HG02678 (cell line): ENCODE measurements at regions not wholly inside any gene's neighbourhood (a gene's known extent, or its start where the extent isn't known, plus 50 kb on each side); places are given as distances from the start of the nearest gene placed in this dataset.

Experiments
- ATAC-seq: cut with Tn5 transposase; IDR thresholded peaks from one replicate; pipeline ENCODE4 v1.9.1; 2021; ENCODE audit warnings: mild to moderate bottlenecking, moderate library complexity; ENCODE audit not compliant: unreplicated experiment

GRCh38 chr2:107020392-107020791, 134.4 kb upstream of the ST6GAL2 start:
- no peak for ATAC-seq

- ATAC-seq, result no peak
Measured at GRCh38 chr2:107024269-107024668, 138.3 kb upstream of the ST6GAL2 start.

DNA sequence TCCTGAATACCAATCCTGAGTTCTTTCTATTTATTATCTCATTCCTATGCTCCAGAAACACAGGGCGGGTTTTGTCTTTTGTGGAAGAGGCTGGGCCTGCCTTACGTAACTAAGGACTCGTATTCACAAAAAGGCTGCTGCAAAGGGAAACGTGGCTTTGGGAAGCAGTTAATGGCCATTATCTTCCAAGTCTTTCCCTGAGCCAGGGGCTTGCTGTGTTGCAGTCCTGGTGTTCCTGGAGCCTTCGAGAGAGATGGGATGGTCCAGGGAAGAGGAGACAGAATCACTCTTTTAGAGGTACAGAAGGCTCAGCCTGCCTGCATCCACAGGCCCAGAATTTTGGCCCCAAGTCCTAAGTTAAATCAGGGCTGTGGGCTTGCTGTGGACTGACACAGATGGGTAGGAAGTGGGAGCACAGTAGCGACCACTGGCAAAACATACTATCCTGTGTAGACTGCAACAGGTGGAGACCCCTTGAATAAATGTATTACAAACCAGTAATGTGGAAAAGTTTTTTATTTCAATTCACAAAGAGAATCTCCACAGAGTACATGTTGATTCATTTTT, 139.4 kb upstream of the ST6GAL2 start:
- ATAC-seq, result no peak

DNA sequence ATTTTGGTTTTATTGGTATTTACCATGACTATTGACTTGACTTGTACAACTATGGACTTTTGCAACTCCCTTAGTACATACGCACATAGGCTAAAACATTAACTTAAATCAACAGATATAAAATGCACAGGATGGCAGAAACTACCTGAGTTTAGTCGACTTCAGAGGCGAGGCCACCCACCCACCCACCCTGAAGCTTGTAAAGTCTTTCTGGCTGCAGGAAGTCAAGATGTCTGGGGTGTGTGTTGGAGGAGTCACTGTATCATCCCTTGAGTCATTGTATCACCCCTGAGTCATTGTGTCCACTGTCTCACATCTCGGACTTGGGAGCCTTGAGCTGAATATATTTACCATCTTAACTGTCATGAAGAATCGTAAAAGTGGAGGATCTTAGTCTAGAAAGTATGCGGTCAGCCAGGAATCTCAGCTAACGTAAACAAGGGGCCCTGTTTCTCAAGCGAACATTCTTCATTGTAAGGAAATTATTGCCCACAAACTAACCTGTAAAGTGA, 140.0 kb upstream of the ST6GAL2 start:
- ATAC-seq, result no peak

DNA sequence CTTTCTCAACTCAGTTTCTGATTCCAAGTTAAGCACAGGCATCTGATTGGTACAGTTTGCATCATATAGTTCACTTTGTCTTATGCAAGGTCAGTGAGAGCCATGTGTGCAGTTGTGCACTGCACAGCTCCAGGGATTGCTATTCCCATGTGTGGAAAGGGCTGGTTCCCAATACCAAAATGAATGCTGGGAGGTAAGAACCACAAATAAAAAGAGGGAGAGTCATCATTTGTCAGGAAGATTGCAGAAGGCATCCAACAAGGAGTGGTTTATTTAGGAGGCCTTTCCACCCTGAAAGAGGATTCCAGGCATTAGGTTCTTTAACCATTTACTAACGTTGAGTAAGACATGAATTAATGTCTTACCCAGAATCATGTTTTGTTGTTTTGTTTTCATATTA, 141.2 kb upstream of the ST6GAL2 start:
- ATAC-seq, result no peak

- no peak for ATAC-seq
Measured at GRCh38 chr2:107027810-107028209, 141.8 kb upstream of the ST6GAL2 start.

DNA sequence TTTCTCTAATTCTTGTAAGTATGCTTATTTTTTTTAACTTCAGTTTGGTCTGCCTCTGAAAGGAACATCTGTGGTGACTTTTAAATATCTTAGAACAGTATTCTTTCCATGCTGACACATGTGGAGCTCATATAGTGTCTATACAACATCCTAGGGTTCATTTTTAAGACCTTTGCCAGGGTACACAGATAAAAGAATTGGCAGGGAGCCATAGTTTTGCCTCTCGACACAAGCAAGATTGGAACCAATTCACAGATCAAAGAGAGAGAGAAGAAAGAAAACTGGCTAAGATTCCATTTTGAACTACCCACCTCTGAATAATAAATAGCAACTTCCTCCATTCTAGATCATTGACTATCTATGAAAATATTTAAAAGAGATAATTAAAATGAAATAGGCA, 142.7 kb upstream of the ST6GAL2 start:
- ATAC-seq, result no peak

GRCh38 chr2:107036293-107036692, 150.3 kb upstream of the ST6GAL2 start:
- ATAC-seq, result no peak

GRCh38 chr2:107062173-107062572, 176.2 kb upstream of the ST6GAL2 start:
- no peak for ATAC-seq

DNA sequence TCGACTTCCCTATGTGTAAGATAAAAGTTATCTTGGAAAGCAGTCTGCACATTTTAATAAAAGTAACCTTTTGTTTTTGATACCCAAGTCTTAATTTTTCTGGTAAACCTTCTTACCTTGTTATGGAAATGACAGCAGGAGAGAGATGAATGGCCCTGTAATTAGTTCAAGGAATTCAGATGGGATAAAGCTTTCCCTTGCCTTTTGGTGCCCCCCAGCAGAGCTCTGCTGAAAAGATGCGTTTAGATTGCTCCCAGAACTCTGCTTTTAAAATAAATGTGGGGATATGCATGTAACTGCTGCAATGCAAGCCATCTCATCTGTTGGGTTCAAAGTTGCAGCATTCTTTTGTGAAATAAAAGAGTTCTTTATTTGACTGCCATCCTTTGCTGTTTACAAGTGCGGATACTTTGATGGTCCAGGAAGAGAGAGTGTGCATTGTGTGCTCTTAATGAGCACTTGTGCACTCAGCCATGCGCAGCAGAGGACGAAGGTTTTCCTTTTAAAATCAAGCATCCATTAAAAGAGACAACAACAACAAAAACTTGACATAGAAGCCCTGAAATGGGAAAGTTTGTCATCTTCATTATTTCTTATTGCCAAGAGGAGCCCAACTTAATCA, 176.7 kb upstream of the ST6GAL2 start:
- no peak for ATAC-seq

DNA sequence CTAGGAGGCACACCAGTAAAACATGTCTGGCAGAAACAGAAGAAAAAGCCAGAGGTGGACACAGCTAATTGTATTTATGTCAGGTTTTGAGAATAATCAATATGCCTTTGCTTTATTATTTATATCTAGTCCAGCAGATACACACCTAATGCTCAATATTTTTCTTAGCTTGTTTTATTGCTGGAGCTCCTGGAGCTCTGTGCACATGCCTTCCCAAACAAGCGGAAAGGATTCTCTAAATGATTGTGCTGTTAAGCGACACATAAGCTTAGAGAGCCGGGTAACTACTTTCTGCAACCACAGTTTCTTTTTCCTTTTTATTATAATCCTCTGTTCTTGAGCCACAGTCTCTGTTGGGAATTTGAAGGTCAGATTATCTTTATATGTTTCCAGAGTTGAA, 177.3 kb upstream of the ST6GAL2 start:
- no peak for ATAC-seq

- ATAC-seq, result no peak
Measured at GRCh38 chr2:107064750-107065149, 178.8 kb upstream of the ST6GAL2 start.

- no peak for ATAC-seq
Measured at GRCh38 chr2:107068069-107068916, 182.3 kb upstream of the ST6GAL2 start.

- no peak for ATAC-seq
Measured at GRCh38 chr2:107069890-107070289, 183.9 kb upstream of the ST6GAL2 start.

- no peak for ATAC-seq
Measured at GRCh38 chr2:107072150-107072940, 186.4 kb upstream of the ST6GAL2 start.

- ATAC-seq, result no peak
Measured at GRCh38 chr2:107078584-107078983, 192.6 kb upstream of the ST6GAL2 start.

- ATAC-seq, result no peak
Measured at GRCh38 chr2:107086497-107086896, 200.5 kb upstream of the ST6GAL2 start.

DNA sequence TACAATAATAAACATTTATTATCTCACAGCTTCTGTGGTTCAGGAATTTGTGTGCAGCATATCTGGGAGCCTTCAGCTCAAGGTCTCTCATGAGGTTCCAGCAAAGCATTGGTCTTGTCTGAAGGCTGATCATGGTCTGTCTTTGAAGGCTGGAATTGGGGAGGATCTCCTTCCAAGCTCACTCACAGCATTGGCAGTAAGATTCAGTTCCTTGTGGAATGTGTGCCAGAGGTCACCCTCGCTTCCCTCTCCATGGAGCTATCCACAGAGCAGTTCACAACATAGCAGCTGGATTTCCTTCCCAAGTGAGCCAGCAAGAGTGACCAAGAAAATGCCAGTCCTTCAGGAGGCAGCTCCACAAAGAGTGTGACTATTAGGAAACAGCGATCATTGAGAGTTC, 202.2 kb upstream of the ST6GAL2 start:
- ATAC-seq, result no peak

DNA sequence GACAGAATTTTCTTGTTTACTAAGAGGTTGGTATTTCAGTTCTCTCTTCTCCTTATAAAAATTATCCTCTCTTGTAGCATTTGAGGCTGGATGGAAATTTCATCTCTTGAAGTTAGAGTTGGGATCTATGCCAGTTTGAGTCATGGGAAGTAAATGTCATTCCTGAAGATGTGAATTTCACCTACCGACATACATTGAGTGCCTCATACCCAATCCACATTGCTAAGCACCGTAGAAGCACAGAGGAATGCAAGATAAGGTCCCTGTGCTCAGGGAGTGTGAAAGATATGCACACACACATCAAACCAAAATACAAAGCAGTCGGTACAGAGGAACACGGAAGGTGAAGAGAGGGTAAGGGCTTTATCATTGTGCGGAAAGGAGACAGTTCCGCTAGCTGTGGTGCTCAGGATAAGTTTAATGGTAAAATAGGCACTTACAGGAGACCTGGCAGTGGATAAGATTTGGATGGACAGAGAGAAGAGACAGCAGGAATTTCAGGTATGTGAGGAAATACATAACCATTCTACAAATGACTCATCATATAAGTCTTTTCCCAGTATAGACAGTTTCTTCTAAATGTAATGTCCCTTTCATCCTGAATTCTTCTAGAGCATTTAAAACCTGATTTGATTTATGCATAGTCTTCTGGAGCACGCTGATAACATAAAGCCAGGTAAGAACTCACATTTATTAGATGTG, 205.3 kb upstream of the ST6GAL2 start:
- ATAC-seq, result no peak

DNA sequence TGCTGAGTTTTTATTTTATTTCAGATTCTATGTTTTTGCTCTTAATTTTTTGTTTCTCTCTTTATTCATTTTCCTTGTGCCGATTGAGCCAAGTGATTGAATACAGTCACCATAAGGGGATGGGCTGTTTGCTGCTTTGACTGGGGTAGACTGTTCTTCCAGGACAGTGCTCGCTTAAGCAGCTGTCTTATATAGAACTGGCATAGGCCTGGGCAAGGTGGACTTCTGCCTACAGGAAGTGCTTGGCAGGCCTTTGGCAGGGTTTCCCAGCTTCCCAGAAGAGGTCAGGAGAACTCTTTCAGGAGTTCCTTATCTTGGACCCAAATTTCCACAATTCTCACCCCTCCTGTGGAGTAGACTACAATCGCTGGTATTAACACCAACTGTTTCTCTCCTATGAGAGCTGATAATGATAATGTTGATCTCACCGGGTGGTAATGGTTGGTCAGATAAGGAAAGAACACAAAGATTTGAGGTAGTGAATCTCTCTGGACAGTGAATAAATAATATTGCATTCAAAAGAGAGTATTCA, 207.5 kb upstream of the ST6GAL2 start:
- ATAC-seq, result no peak
